OCI-LY1 (cell line): ENCODE measurements at regions not wholly inside any gene's neighbourhood (a gene's known extent, or its start where the extent isn't known, plus 50 kb on each side); places are given as distances from the start of the nearest gene placed in this dataset.

Experiments used
- EZH2 ChIP-seq: fragments of 200-600 bp; sonication (generic), shearing (Covaris generic); IDR thresholded peaks from 2 replicates; pipeline ENCODE4 v1.8.0; 2017; ENCODE audit warnings: borderline replicate concordance, mixed run types, mild to moderate bottlenecking, antibody characterized with exemption, low read length, moderate library complexity, mixed read lengths
- TF ChIP-seq, protein P1 (sequence below): fragments of 200-600 bp; sonication (generic), shearing (Covaris generic); IDR thresholded peaks from 2 replicates; pipeline ENCODE4 v1.5.1; 2017; ENCODE audit warnings: mild to moderate bottlenecking, antibody characterized with exemption, low read length, moderate library complexity, mixed read lengths

DNA sequence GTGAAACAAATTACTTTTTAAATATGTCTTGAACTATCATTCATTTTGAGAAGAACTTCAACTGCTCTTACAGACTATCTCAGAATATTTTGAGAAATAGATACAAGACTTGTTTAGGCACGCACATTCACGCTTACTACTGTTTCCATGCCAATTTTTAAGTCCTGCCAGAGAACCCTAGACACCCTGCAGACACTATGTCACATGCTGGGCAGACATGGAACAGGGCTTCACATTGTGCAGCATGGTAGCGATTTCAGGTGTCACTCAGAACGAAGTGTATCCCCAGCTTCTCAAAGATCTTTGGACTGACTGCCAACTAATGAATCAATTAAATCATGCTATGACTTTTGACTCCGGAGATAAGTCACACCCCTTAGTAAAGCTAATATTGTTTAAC, 128.7 kb upstream of the SLC27A6 start:
- TF ChIP-seq, protein P1, sequence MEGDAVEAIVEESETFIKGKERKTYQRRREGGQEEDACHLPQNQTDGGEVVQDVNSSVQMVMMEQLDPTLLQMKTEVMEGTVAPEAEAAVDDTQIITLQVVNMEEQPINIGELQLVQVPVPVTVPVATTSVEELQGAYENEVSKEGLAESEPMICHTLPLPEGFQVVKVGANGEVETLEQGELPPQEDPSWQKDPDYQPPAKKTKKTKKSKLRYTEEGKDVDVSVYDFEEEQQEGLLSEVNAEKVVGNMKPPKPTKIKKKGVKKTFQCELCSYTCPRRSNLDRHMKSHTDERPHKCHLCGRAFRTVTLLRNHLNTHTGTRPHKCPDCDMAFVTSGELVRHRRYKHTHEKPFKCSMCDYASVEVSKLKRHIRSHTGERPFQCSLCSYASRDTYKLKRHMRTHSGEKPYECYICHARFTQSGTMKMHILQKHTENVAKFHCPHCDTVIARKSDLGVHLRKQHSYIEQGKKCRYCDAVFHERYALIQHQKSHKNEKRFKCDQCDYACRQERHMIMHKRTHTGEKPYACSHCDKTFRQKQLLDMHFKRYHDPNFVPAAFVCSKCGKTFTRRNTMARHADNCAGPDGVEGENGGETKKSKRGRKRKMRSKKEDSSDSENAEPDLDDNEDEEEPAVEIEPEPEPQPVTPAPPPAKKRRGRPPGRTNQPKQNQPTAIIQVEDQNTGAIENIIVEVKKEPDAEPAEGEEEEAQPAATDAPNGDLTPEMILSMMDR, result no peak
- TF ChIP-seq EZH2, result no peak
